ENCODE measurements at regions not wholly inside any gene's neighbourhood (a gene's known extent, or its start where the extent isn't known, plus 50 kb on each side); places are given as distances from the start of the nearest gene placed in this dataset.

DNA sequence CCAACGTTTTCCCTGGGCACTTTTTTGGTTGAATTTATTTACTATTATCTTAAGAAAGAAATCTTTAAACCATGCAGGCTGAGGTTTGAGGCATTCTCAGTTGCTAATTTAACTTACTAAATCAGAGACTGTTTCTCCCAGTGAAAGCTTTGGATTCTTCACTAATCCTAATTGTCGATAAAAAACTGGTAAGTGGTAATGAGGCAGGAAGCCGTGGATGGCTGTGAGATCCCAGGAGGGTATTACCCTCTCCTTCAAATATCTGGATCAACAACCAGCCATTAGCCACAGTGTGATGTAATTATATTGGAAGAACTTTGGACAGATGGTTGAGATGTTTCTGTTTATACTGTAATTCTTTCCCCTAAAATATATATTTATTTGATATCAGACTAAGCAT, 485.0 kb downstream of the DISC1 start:
- TF ChIP-seq, protein P1, sequence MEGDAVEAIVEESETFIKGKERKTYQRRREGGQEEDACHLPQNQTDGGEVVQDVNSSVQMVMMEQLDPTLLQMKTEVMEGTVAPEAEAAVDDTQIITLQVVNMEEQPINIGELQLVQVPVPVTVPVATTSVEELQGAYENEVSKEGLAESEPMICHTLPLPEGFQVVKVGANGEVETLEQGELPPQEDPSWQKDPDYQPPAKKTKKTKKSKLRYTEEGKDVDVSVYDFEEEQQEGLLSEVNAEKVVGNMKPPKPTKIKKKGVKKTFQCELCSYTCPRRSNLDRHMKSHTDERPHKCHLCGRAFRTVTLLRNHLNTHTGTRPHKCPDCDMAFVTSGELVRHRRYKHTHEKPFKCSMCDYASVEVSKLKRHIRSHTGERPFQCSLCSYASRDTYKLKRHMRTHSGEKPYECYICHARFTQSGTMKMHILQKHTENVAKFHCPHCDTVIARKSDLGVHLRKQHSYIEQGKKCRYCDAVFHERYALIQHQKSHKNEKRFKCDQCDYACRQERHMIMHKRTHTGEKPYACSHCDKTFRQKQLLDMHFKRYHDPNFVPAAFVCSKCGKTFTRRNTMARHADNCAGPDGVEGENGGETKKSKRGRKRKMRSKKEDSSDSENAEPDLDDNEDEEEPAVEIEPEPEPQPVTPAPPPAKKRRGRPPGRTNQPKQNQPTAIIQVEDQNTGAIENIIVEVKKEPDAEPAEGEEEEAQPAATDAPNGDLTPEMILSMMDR (IDR thresholded peaks at IDR 0.05), result no peak
- TF ChIP-seq EP300 (IDR thresholded peaks at IDR 0.05), result no peak
